Neural crest cell (in vitro differentiated cells): ENCODE measurements at regions not wholly inside any gene's neighbourhood (a gene's known extent, or its start where the extent isn't known, plus 50 kb on each side); places are given as distances from the start of the nearest gene placed in this dataset.
A peak's percentile ranks its signal among the peaks of the same experiment; 100 is the strongest.

Experiments used
- DNase-seq: peaks from one replicate; pipeline ENCODE4 v3.0.0; 2021; ENCODE audit warnings: low read depth, mixed read lengths, low spot score
- H3K27ac Mint-ChIP-seq: one replicate; pipeline ENCODE4 v1.8.0; 2021; ENCODE audit warnings: mild to moderate bottlenecking, mixed read lengths; ENCODE audit not compliant: unreplicated experiment
- H3K27me3 Mint-ChIP-seq: 2 replicates; pipeline ENCODE4 v1.8.0; 2021; ENCODE audit warnings: low read depth, mild to moderate bottlenecking, mixed read lengths
- H3K36me3 Mint-ChIP-seq: 2 replicates; pipeline ENCODE4 v1.8.0; 2021; ENCODE audit warnings: low read depth, mild to moderate bottlenecking, mixed read lengths
- H3K4me1 Mint-ChIP-seq: 2 replicates; pipeline ENCODE4 v1.8.0; 2021; ENCODE audit warnings: mixed read lengths
- H3K4me3 Mint-ChIP-seq: one replicate; pipeline ENCODE4 v1.8.0; 2021; ENCODE audit warnings: mild to moderate bottlenecking, mixed read lengths
- H3K9me3 Mint-ChIP-seq: 2 replicates; pipeline ENCODE4 v1.8.0; 2021; ENCODE audit warnings: mixed read lengths
- TF ChIP-seq, protein P1 (sequence below): fragments of 200-600 bp; sonication (generic); conservative IDR thresholded peaks from 2 replicates; pipeline ENCODE4 v1.5.0; 2021; ENCODE audit warnings: antibody characterized with exemption, mild to moderate bottlenecking

- TF ChIP-seq, protein P1, sequence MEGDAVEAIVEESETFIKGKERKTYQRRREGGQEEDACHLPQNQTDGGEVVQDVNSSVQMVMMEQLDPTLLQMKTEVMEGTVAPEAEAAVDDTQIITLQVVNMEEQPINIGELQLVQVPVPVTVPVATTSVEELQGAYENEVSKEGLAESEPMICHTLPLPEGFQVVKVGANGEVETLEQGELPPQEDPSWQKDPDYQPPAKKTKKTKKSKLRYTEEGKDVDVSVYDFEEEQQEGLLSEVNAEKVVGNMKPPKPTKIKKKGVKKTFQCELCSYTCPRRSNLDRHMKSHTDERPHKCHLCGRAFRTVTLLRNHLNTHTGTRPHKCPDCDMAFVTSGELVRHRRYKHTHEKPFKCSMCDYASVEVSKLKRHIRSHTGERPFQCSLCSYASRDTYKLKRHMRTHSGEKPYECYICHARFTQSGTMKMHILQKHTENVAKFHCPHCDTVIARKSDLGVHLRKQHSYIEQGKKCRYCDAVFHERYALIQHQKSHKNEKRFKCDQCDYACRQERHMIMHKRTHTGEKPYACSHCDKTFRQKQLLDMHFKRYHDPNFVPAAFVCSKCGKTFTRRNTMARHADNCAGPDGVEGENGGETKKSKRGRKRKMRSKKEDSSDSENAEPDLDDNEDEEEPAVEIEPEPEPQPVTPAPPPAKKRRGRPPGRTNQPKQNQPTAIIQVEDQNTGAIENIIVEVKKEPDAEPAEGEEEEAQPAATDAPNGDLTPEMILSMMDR, result no peak
- H3K36me3 Mint-ChIP-seq, result no peaks in the 10 kb centered on the region
- H3K27me3 Mint-ChIP-seq, result no peaks in the 10 kb centered on the region
- no peak overlapping the region for H3K27ac Mint-ChIP-seq
- H3K9me3 Mint-ChIP-seq, result peaks cover 16% of the 10 kb centered on the region
- DNase-seq, result no peak
- peaks cover 4% of the 10 kb centered on the region for H3K4me1 Mint-ChIP-seq
- no peak overlapping the region for H3K4me3 Mint-ChIP-seq
Measured at GRCh38 chr20:16203096-16203495, 370.2 kb downstream of the KIF16B start.

DNA sequence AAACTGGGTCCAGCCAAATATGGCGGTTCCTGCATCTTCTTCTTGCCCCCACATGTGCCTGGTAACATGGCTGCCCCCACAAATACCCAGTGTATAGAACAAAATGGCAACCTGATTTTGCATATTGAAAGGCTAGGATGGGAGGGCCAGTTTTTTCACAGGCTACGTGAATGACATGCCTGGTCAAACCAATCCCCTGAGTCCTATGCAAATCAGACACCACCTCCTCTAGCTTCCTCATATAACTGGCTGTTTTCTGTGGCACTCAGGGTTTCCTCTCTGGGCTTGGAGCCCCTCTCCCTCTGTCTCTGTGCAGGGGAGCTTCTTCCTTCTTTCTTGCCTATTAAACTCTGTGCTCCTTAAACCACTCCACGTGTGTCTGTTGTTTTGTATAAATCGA is 372.1 kb downstream of the KIF16B start:
- Mint-ChIP-seq H3K9me3 (peaks cover 16% of the 10 kb centered on the region), H3K27me3 (no peaks in the 10 kb centered on the region), H3K27ac (no peak overlapping the region), H3K36me3 (no peaks in the 10 kb centered on the region), H3K4me3 (no peak overlapping the region), H3K4me1 (peaks cover 4% of the 10 kb centered on the region)
- TF ChIP-seq, protein P1, result no peak
- no peak for DNase-seq

GRCh38 chr20:16197696-16198095 is 375.6 kb downstream of the KIF16B start:
- no peak overlapping the region for H3K4me3 Mint-ChIP-seq
- H3K27ac Mint-ChIP-seq, result no peak overlapping the region
- H3K27me3 Mint-ChIP-seq, result no peaks in the 10 kb centered on the region
- no peak for DNase-seq
- H3K4me1 Mint-ChIP-seq, result no peaks in the 10 kb centered on the region
- TF ChIP-seq, protein P1, result no peak
- H3K9me3 Mint-ChIP-seq, result peaks cover 7% of the 10 kb centered on the region
- H3K36me3 Mint-ChIP-seq, result no peaks in the 10 kb centered on the region

- no peak overlapping the region for H3K4me3 Mint-ChIP-seq
- peak overlapping the region; percentile 35 for H3K27ac Mint-ChIP-seq
- H3K4me1 Mint-ChIP-seq, result no peaks in the 10 kb centered on the region
- H3K9me3 Mint-ChIP-seq, result peaks cover 2% of the 10 kb centered on the region
- H3K36me3 Mint-ChIP-seq, result no peaks in the 10 kb centered on the region
- no peaks in the 10 kb centered on the region for H3K27me3 Mint-ChIP-seq
- TF ChIP-seq, protein P1, result no peak
- DNase-seq, result no peak
Measured at GRCh38 chr20:16195671-16196070, 377.6 kb downstream of the KIF16B start.

GRCh38 chr20:16194617-16195360 is 378.5 kb downstream of the KIF16B start:
- no peaks in the 10 kb centered on the region for H3K4me1 Mint-ChIP-seq
- no peaks in the 10 kb centered on the region for H3K27me3 Mint-ChIP-seq
- H3K4me3 Mint-ChIP-seq, result no peak overlapping the region
- TF ChIP-seq, protein P1, result no peak
- H3K9me3 Mint-ChIP-seq, result peaks cover under 1% of the 10 kb centered on the region
- no peaks in the 10 kb centered on the region for H3K36me3 Mint-ChIP-seq
- H3K27ac Mint-ChIP-seq, result no peak overlapping the region
- no peak for DNase-seq
